T-helper 1 cell treated with Interleukin-12 subunit alpha and Interleukin-12 subunit beta and Interleukin-4 antibody, amounts not matched to agents 30 μg/mL and 1 μg/mL, for 36 hours (primary cell): ENCODE measurements at regions not wholly inside any gene's neighbourhood (a gene's known extent, or its start where the extent isn't known, plus 50 kb on each side); places are given as distances from the start of the nearest gene placed in this dataset.

Source experiments
- H3K27ac Mint-ChIP-seq: one replicate; pipeline ENCODE4 v1.8.0; 2021; ENCODE audit warnings: mild to moderate bottlenecking, mixed read lengths
- H3K27me3 Mint-ChIP-seq: one replicate; pipeline ENCODE4 v1.8.0; 2021; ENCODE audit warnings: low read depth, mixed read lengths
- H3K36me3 Mint-ChIP-seq: one replicate; pipeline ENCODE4 v1.8.0; 2021; ENCODE audit warnings: low read depth, mixed read lengths
- H3K4me1 Mint-ChIP-seq: one replicate; pipeline ENCODE4 v1.8.0; 2021; ENCODE audit warnings: low read depth, mixed read lengths
- H3K4me3 Mint-ChIP-seq: one replicate; pipeline ENCODE4 v1.8.0; 2021; ENCODE audit warnings: mild to moderate bottlenecking, moderate library complexity, mixed read lengths
- H3K9me3 Mint-ChIP-seq: one replicate; pipeline ENCODE4 v1.8.0; 2021; ENCODE audit warnings: mixed read lengths

- Mint-ChIP-seq H3K4me3 (no peak overlapping the region), H3K9me3 (no peaks in the 10 kb centered on the region)
Measured at GRCh38 chr5:6026766-6027406, 351.5 kb downstream of the MED10 start.

GRCh38 chr5:6019612-6020011, 358.7 kb downstream of the MED10 start:
- Mint-ChIP-seq H3K27ac (no peak overlapping the region), H3K36me3 (no peaks in the 10 kb centered on the region), H3K9me3 (no peaks in the 10 kb centered on the region), H3K4me3 (no peak overlapping the region), H3K27me3 (no peaks in the 10 kb centered on the region), H3K4me1 (no peaks in the 10 kb centered on the region)

More at GRCh38 chr5:6026766-6027406, 351.5 kb downstream of the MED10 start:
- Mint-ChIP-seq H3K27me3 (no peaks in the 10 kb centered on the region), H3K36me3 (no peaks in the 10 kb centered on the region), H3K4me1 (no peaks in the 10 kb centered on the region), H3K27ac (no peak overlapping the region)

DNA sequence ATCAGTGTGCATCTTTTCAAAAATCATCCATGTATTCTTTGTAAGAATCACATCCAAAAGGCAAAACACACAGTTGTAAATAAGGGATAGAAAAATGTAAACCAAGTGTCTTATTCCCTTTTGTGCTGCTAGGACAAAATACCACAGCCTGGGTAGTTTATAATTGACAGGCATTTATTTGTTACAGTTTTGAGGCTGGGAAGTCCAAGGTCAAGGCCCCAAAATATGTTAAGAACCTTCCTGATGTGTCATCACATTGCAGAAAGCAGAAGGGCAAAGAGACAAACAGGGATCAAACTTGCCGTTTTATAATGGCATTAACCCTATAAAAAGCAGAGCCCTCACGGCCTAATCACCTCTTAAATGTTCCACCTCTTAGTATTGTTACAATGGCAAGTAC, 364.8 kb downstream of the MED10 start:
- no peaks in the 10 kb centered on the region for H3K36me3 Mint-ChIP-seq
- H3K4me3 Mint-ChIP-seq = no peak overlapping the region
- no peaks in the 10 kb centered on the region for H3K27me3 Mint-ChIP-seq
- H3K27ac Mint-ChIP-seq = no peak overlapping the region
- H3K4me1 Mint-ChIP-seq = no peaks in the 10 kb centered on the region
- H3K9me3 Mint-ChIP-seq = no peaks in the 10 kb centered on the region

DNA sequence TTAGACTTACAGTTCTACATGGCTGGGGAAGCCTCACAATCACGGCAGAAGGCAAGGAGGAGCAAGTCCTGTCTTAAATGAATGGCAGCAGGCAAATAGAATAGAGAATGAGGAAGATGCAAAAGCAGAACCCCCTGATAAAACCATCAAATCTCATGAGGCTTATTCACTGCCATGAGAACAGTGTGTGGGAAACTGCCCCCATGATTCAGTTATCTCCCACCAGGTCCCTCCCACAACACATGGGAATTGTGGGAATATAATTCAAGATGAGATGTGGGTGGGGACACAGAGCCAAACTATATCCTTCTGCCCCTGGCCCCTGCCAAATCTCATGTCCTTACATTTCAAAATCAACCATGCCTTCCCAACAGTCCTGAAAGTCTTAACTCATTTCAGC, 367.1 kb downstream of the MED10 start:
- no peaks in the 10 kb centered on the region for H3K4me1 Mint-ChIP-seq
- no peak overlapping the region for H3K4me3 Mint-ChIP-seq

DNA sequence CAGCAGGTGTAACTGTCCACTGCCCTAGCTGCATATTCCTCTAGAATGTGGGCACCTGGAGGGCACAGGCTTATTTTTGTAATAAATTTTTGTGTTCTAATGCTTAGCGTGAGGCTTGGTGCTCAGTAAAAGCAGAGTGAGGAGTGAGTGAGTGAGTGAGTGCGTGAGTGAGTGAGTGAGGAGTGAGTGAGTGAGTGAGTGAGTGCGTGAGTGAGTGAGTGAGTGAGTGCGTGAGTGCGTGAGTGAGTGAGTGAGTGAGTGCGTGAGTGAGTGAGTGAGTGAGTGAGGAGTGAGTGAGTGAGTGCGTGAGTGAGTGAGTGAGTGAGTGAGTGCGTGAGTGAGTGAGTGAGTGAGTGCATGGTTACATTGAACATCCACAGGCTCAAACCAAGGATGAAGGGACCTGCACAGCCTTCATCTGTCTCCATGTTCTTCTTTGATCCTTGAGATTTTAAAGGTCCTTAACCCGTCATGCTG, 371.5 kb downstream of the MED10 start:
- Mint-ChIP-seq H3K4me1 (no peaks in the 10 kb centered on the region), H3K27ac (no peak overlapping the region), H3K27me3 (no peaks in the 10 kb centered on the region), H3K36me3 (no peaks in the 10 kb centered on the region), H3K4me3 (no peak overlapping the region), H3K9me3 (no peaks in the 10 kb centered on the region)

More for the DNA sequence above, 367.1 kb downstream of the MED10 start:
- Mint-ChIP-seq H3K9me3 (no peaks in the 10 kb centered on the region), H3K36me3 (no peaks in the 10 kb centered on the region), H3K27ac (no peak overlapping the region), H3K27me3 (no peaks in the 10 kb centered on the region)

DNA sequence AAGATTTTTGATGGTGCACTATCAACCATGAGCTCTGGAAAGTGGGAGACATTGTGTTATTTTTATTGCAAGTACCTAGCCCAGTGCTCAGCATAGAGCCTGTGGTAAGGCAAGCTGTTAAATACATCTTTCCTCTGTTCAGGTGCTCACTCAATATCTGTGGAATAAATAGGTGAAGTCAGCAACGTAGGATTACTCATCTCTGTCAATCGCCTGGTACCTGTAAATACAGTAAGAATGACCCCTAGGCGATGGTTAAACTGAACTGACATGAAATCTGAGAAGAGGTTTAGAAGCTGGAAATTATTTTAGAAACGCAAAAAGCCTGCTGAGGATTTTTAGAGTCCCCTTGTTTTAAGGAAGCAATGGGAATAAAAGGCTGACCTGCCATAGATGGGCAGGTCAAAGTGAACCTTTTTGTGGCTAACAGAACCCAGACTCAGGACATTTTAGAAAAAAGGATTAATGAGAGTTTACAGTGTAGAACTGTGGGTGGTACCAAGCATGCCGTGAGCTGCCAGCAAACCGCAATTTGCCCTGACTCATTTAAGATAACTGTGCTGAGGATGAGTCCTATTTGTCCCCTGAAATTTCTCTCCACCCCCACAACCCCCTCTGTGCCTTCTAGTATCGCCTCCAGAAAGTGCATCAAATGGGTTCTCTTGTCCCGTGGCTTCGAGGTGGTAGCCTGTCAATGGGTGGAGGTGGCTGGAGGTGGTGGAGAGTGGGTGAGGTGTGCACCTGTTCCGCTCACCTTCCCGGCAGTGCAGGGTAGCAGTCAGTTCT, 375.1 kb downstream of the MED10 start:
- Mint-ChIP-seq H3K36me3 (no peaks in the 10 kb centered on the region), H3K4me3 (no peak overlapping the region), H3K27ac (no peak overlapping the region), H3K4me1 (no peaks in the 10 kb centered on the region), H3K9me3 (no peaks in the 10 kb centered on the region), H3K27me3 (no peaks in the 10 kb centered on the region)

GRCh38 chr5:6000867-6001266, 377.5 kb downstream of the MED10 start:
- Mint-ChIP-seq H3K9me3 (peaks cover 7% of the 10 kb centered on the region), H3K27ac (no peak overlapping the region), H3K27me3 (no peaks in the 10 kb centered on the region), H3K36me3 (no peaks in the 10 kb centered on the region), H3K4me1 (no peaks in the 10 kb centered on the region), H3K4me3 (no peak overlapping the region)

DNA sequence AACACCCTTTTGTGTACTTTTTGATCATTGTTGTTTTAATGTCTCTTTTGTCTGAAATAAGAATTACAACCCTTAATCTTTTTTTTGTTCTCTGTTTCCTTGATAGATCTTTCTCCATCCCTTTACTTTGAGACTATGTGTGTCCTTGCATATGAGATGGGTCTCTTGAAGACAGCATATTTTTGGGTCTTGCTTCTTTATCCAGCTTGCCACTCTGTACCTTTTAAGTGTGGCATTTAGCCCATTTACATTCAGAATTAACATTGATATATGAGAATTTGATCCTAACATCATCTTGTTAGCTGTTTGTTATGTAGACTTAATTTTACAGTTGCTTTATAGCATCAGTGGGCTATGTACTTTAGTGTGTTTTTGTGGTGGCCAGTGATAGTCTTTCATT, 382.5 kb downstream of the MED10 start:
- Mint-ChIP-seq H3K36me3 (no peaks in the 10 kb centered on the region), H3K4me1 (no peaks in the 10 kb centered on the region), H3K27me3 (no peaks in the 10 kb centered on the region), H3K27ac (no peak overlapping the region), H3K9me3 (peaks cover 16% of the 10 kb centered on the region), H3K4me3 (no peak overlapping the region)

GRCh38 chr5:5986492-5987178, 391.7 kb downstream of the MED10 start:
- Mint-ChIP-seq H3K36me3 (no peaks in the 10 kb centered on the region), H3K9me3 (no peaks in the 10 kb centered on the region), H3K4me1 (no peaks in the 10 kb centered on the region), H3K4me3 (no peak overlapping the region), H3K27me3 (no peaks in the 10 kb centered on the region), H3K27ac (no peak overlapping the region)

DNA sequence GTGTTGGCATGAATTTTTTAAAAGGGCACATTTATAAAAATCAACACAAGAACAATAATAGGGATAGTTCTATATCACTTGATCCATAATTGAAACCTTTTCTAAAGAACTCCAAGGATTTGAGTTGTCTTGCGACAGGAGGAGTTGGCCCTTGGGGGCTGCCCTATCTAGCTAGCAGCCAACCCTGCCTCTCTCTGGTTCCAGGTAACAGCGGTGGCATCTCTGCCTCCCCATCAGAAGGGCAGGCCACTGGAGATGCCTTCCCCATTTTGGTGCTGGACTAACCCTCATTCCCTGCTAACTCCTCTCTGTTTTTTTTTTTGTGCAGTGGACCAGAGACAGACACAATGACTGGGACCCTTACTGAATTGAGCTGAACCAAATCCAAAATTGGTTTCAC, 393.0 kb downstream of the MED10 start:
- no peak overlapping the region for H3K4me3 Mint-ChIP-seq
- H3K27me3 Mint-ChIP-seq = no peaks in the 10 kb centered on the region
- no peaks in the 10 kb centered on the region for H3K9me3 Mint-ChIP-seq
- no peak overlapping the region for H3K27ac Mint-ChIP-seq
- H3K4me1 Mint-ChIP-seq = no peaks in the 10 kb centered on the region
- H3K36me3 Mint-ChIP-seq = no peaks in the 10 kb centered on the region

GRCh38 chr5:5983261-5983980, 394.9 kb downstream of the MED10 start:
- H3K4me1 Mint-ChIP-seq = no peaks in the 10 kb centered on the region
- no peak overlapping the region for H3K4me3 Mint-ChIP-seq
- H3K36me3 Mint-ChIP-seq = no peaks in the 10 kb centered on the region
- H3K27ac Mint-ChIP-seq = no peak overlapping the region
- H3K27me3 Mint-ChIP-seq = no peaks in the 10 kb centered on the region
- H3K9me3 Mint-ChIP-seq = no peaks in the 10 kb centered on the region

DNA sequence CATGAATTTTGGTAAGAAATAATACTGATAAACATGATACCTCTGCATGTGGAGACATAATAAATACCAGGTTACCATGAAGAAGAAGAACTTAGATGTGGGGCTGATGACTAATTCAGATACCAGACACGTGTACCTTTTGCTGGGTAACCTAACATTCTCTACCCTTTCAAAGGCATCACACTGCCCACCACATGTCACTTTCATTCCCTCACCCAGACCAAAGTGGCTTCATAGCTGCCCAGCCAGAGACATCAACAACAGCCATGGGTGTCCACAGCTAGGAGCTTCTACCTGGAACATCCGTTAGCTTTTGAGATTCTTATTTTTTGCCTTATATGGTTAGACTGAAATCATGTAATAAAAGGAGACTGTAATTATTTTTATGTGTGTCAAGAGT, 396.8 kb downstream of the MED10 start:
- Mint-ChIP-seq H3K36me3 (no peaks in the 10 kb centered on the region), H3K9me3 (no peaks in the 10 kb centered on the region), H3K27me3 (no peaks in the 10 kb centered on the region), H3K4me1 (no peaks in the 10 kb centered on the region), H3K4me3 (no peak overlapping the region), H3K27ac (no peak overlapping the region)

DNA sequence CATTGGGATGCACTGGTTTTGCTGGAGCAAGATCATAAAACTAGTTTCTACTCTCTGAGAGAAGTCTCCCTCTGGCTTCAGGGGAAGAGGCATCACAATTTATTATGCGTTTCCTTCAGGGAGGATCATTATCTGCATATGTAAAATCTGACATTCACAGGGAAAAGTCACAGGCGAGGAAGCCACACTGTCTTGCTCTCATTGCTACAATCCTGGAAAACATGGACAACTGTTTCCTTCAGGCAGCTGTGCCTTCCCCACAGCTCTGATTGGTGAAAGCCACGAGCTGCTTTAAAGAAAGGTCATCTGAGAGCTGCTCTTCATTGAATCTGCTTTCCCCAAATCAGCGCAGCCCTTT, 397.8 kb downstream of the MED10 start:
- Mint-ChIP-seq H3K4me3 (no peak overlapping the region), H3K4me1 (no peaks in the 10 kb centered on the region), H3K27me3 (no peaks in the 10 kb centered on the region), H3K9me3 (no peaks in the 10 kb centered on the region), H3K36me3 (no peaks in the 10 kb centered on the region), H3K27ac (no peak overlapping the region)

DNA sequence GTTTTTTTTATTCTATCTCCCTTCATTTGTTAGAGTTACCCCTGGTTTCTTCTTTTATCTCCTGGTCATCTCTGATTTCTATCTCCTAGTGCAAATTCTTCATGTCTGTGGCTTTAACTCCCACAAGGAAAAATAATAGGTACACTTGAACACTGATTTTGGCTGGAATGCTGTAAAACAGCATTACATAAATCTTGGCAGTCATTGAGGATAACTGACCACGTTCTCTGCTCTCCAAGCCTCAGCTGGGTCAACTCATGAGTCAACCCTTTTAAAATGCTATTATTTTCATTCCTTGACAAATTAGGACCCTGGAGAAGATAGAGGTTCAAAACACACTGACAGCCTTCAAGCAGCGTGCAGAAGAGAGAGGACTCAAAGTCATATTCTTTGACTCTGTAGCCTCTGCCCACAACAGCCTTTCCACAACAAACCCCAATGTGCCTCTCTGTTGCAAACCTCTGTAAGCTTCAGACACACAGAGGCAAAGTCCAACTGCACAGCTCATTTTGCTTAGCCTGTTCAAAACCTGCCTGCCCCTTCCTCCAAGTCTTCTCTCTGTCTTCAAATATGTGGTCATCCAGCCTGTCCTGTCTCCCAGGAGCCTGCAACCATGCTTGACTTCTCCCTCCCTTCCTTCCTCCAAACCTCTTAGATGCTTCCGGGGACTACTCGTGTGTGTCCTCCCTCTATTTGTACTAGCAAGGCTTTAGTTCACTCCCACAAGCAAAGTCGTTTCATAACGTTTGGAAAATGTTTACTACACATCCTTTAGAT, 398.4 kb downstream of the MED10 start:
- no peaks in the 10 kb centered on the region for H3K27me3 Mint-ChIP-seq
- H3K9me3 Mint-ChIP-seq = no peaks in the 10 kb centered on the region

More for the DNA sequence above, 398.4 kb downstream of the MED10 start:
- Mint-ChIP-seq H3K4me1 (no peaks in the 10 kb centered on the region), H3K27ac (no peak overlapping the region), H3K36me3 (no peaks in the 10 kb centered on the region), H3K4me3 (no peak overlapping the region)
